ENCODE measurements at regions not wholly inside any gene's neighbourhood (a gene's known extent, or its start where the extent isn't known, plus 50 kb on each side); places are given as distances from the start of the nearest gene placed in this dataset.

GRCh38 chr13:76724421-76724820 is 161.8 kb downstream of the KCTD12 start:
- TF ChIP-seq POLR2AphosphoS5 (IDR thresholded peaks at IDR 0.05) (no peak), CTCF (IDR thresholded peaks at IDR 0.05) (no peak), POLR2A (IDR thresholded peaks at IDR 0.05; ENCODE audit: low read depth) (no peak), EP300 (IDR thresholded peaks at IDR 0.05) (no peak)
